ENCODE measurements at regions not wholly inside any gene's neighbourhood (a gene's known extent, or its start where the extent isn't known, plus 50 kb on each side); places are given as distances from the start of the nearest gene placed in this dataset.

- H3K9me3 ChIP-seq (ENCODE audit: control insufficient read depth in 4 of 4, low read length in 3 of 4), result peaks cover 0 to 3% (median under 1%) of the 10 kb centered on the region in 4 donors
- no peaks in the 10 kb centered on the region for H3K36me3 ChIP-seq (ENCODE audit: control insufficient read depth in 4 of 4, insufficient read depth in 3 of 4, low read depth in 1 of 4, low read length in 3 of 4)
- DNase-seq (ENCODE audit: low spot score), result no peak
- H3K4me1 ChIP-seq (ENCODE audit: control insufficient read depth in 4 of 4, insufficient read depth in 4 of 4, low read length in 3 of 4), result no peaks in the 10 kb centered on the region
- H3K9ac ChIP-seq (ENCODE audit: low read depth in 1 of 2, low read length in 2 of 2), result no peak overlapping the region
- no peak overlapping the region for H3K27ac ChIP-seq (ENCODE audit: low read depth in 1 of 2, low read length in 2 of 2)
- H3K27me3 ChIP-seq (ENCODE audit: control insufficient read depth in 4 of 4, insufficient read depth in 4 of 4, low read length in 3 of 4), result no peaks in the 10 kb centered on the region
- WGBS, result 86% methylated on average over 3 of the region's 3 CpGs
- H3K4me3 ChIP-seq (ENCODE audit: low read depth in 1 of 3, low read length in 3 of 3), result no peak overlapping the region
- TF ChIP-seq HNF4G (IDR thresholded peaks at IDR 0.05), result no peak
- TF ChIP-seq SP1 (IDR thresholded peaks at IDR 0.05), result no peak
- no peak for TF ChIP-seq NR2F2 (IDR thresholded peaks at IDR 0.05)
- no peak for TF ChIP-seq CTCF (IDR thresholded peaks at IDR 0.05; ENCODE audit: low read depth, low read length, missing input control)
- TF ChIP-seq JUND (IDR thresholded peaks at IDR 0.05), result no peak
- TF ChIP-seq FOXA2 (IDR thresholded peaks at IDR 0.05), result no peak
- TF ChIP-seq, protein P1, sequence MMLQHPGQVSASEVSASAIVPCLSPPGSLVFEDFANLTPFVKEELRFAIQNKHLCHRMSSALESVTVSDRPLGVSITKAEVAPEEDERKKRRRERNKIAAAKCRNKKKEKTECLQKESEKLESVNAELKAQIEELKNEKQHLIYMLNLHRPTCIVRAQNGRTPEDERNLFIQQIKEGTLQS (IDR thresholded peaks at IDR 0.05), result no peak
- TF ChIP-seq RXRA (IDR thresholded peaks at IDR 0.05), result no peak
- no peak for TF ChIP-seq TAF1 (conservative IDR thresholded peaks at IDR 0.05)
- TF ChIP-seq RAD21 (IDR thresholded peaks at IDR 0.05), result no peak
- no peak for TF ChIP-seq HNF4A (conservative IDR thresholded peaks at IDR 0.05)
- TF ChIP-seq EGR1 (IDR thresholded peaks at IDR 0.05; ENCODE audit: low read depth in 2 of 2), result no peak
- TF ChIP-seq, protein P2, sequence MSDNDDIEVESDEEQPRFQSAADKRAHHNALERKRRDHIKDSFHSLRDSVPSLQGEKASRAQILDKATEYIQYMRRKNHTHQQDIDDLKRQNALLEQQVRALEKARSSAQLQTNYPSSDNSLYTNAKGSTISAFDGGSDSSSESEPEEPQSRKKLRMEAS (IDR thresholded peaks at IDR 0.05), result no peak
Observed at GRCh38 chr6:80720824-80721223, 614.4 kb downstream of the BCKDHB start.

GRCh38 chr6:80714513-80714912, 608.0 kb downstream of the BCKDHB start:
- DNase-seq (ENCODE audit: low spot score), result no peak
- WGBS, result 76% methylated on average over 6 of the region's 6 CpGs
- TF ChIP-seq HNF4G (IDR thresholded peaks at IDR 0.05) (no peak), GABPA (IDR thresholded peaks at IDR 0.05 in 1 of 2, conservative IDR thresholded peaks at IDR 0.05 in 1 of 2) (no peak)

DNA sequence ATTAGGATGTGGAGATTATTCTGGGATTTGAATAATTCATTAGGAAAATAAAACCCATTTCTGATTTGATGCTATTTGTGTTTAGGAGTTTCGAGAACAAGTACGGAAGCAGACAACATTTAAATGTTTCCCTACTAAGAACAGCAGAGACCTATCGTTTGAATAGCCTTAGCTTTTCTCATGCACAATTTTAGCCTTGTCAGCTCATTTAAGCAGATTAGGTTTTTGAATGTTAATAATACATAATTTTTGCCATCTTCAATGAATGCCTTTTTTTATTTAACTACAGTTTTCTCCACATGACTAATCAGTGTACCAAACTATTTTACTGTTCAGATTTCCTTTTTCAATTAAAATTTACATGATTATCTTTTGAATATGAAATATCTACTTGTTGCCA, 592.0 kb downstream of the BCKDHB start:
- WGBS, result 94% methylated on average over 3 of the region's 3 CpGs
- no peaks in the 10 kb centered on the region for H3K4me1 ChIP-seq (ENCODE audit: control insufficient read depth in 4 of 4, insufficient read depth in 4 of 4, low read length in 3 of 4)
- H3K9me3 ChIP-seq (ENCODE audit: control insufficient read depth in 4 of 4, low read length in 3 of 4), result peaks cover 0 to 11% (median under 1%) of the 10 kb centered on the region in 4 donors
- no peak for TF ChIP-seq RAD21 (IDR thresholded peaks at IDR 0.05)
- no peak for TF ChIP-seq HNF4G (IDR thresholded peaks at IDR 0.05)
- TF ChIP-seq, protein P1 (IDR thresholded peaks at IDR 0.05), result no peak
- TF ChIP-seq, protein P3, sequence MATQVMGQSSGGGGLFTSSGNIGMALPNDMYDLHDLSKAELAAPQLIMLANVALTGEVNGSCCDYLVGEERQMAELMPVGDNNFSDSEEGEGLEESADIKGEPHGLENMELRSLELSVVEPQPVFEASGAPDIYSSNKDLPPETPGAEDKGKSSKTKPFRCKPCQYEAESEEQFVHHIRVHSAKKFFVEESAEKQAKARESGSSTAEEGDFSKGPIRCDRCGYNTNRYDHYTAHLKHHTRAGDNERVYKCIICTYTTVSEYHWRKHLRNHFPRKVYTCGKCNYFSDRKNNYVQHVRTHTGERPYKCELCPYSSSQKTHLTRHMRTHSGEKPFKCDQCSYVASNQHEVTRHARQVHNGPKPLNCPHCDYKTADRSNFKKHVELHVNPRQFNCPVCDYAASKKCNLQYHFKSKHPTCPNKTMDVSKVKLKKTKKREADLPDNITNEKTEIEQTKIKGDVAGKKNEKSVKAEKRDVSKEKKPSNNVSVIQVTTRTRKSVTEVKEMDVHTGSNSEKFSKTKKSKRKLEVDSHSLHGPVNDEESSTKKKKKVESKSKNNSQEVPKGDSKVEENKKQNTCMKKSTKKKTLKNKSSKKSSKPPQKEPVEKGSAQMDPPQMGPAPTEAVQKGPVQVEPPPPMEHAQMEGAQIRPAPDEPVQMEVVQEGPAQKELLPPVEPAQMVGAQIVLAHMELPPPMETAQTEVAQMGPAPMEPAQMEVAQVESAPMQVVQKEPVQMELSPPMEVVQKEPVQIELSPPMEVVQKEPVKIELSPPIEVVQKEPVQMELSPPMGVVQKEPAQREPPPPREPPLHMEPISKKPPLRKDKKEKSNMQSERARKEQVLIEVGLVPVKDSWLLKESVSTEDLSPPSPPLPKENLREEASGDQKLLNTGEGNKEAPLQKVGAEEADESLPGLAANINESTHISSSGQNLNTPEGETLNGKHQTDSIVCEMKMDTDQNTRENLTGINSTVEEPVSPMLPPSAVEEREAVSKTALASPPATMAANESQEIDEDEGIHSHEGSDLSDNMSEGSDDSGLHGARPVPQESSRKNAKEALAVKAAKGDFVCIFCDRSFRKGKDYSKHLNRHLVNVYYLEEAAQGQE (IDR thresholded peaks at IDR 0.05), result no peak
- TF ChIP-seq GABPA (IDR thresholded peaks at IDR 0.05 in 1 of 2, conservative IDR thresholded peaks at IDR 0.05 in 1 of 2), result no peak
- TF ChIP-seq CTCF (IDR thresholded peaks at IDR 0.05; ENCODE audit: low read depth, low read length, missing input control), result no peak
- no peak for TF ChIP-seq SP1 (IDR thresholded peaks at IDR 0.05)
- no peak for TF ChIP-seq HNF4A (conservative IDR thresholded peaks at IDR 0.05)
- TF ChIP-seq FOXA1 (IDR thresholded peaks at IDR 0.05), result no peak
- TF ChIP-seq EGR1 (IDR thresholded peaks at IDR 0.05; ENCODE audit: low read depth in 2 of 2), result no peak
- no peak for TF ChIP-seq FOXA2 (IDR thresholded peaks at IDR 0.05)
- no peak for TF ChIP-seq RXRA (IDR thresholded peaks at IDR 0.05)
- TF ChIP-seq JUND (IDR thresholded peaks at IDR 0.05), result no peak
- no peak for DNase-seq (ENCODE audit: low spot score)
- H3K36me3 ChIP-seq (ENCODE audit: control insufficient read depth in 4 of 4, insufficient read depth in 3 of 4, low read depth in 1 of 4, low read length in 3 of 4), result no peaks in the 10 kb centered on the region
- H3K27ac ChIP-seq (ENCODE audit: low read depth in 1 of 2, low read length in 2 of 2), result no peak overlapping the region
- no peak overlapping the region for H3K9ac ChIP-seq (ENCODE audit: low read depth in 1 of 2, low read length in 2 of 2)
- no peaks in the 10 kb centered on the region for H3K27me3 ChIP-seq (ENCODE audit: control insufficient read depth in 4 of 4, insufficient read depth in 4 of 4, low read length in 3 of 4)
- H3K4me3 ChIP-seq (ENCODE audit: low read depth in 1 of 3, low read length in 3 of 3), result no peak overlapping the region

More at GRCh38 chr6:80714513-80714912, 608.0 kb downstream of the BCKDHB start:
- H3K27me3 ChIP-seq (ENCODE audit: control insufficient read depth in 4 of 4, insufficient read depth in 4 of 4, low read length in 3 of 4), result no peaks in the 10 kb centered on the region
- no peak overlapping the region for H3K4me3 ChIP-seq (ENCODE audit: low read depth in 1 of 3, low read length in 3 of 3)
- H3K27ac ChIP-seq (ENCODE audit: low read depth in 1 of 2, low read length in 2 of 2), result no peak overlapping the region
- no peak overlapping the region for H3K9ac ChIP-seq (ENCODE audit: low read depth in 1 of 2, low read length in 2 of 2)
- no peaks in the 10 kb centered on the region for H3K36me3 ChIP-seq (ENCODE audit: control insufficient read depth in 4 of 4, insufficient read depth in 3 of 4, low read depth in 1 of 4, low read length in 3 of 4)
- no peaks in the 10 kb centered on the region for H3K4me1 ChIP-seq (ENCODE audit: control insufficient read depth in 4 of 4, insufficient read depth in 4 of 4, low read length in 3 of 4)
- H3K9me3 ChIP-seq (ENCODE audit: control insufficient read depth in 4 of 4, low read length in 3 of 4), result no peaks in the 10 kb centered on the region
